ENCODE measurements at regions not wholly inside any gene's neighbourhood (a gene's known extent, or its start where the extent isn't known, plus 50 kb on each side); places are given as distances from the start of the nearest gene placed in this dataset.

DNA sequence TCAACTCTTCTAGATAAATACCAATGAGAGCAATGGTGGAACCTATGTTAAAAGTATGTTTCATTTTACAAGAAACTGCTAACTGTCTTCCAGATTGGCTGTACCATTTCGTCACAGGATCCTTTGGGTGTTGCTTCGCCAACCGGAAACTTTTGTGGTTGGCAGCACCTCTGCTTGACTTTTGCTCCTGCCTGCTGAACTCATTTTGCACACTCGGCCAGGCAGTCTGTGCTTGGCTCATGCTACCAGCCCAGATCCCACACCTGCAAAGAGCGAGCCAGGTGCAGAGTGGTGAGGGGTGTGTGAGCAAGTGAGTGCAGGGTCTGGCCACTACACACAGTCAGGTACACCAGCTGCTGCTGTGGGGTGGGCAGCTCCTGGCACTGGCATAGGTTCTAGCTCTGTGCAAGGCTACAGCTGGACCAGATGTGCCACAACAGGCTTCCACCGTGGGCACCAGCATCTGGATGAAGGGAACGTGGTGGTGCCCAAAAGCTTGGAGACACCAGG, 422.3 kb downstream of the PRR16 start:
- TF ChIP-seq, protein P1, sequence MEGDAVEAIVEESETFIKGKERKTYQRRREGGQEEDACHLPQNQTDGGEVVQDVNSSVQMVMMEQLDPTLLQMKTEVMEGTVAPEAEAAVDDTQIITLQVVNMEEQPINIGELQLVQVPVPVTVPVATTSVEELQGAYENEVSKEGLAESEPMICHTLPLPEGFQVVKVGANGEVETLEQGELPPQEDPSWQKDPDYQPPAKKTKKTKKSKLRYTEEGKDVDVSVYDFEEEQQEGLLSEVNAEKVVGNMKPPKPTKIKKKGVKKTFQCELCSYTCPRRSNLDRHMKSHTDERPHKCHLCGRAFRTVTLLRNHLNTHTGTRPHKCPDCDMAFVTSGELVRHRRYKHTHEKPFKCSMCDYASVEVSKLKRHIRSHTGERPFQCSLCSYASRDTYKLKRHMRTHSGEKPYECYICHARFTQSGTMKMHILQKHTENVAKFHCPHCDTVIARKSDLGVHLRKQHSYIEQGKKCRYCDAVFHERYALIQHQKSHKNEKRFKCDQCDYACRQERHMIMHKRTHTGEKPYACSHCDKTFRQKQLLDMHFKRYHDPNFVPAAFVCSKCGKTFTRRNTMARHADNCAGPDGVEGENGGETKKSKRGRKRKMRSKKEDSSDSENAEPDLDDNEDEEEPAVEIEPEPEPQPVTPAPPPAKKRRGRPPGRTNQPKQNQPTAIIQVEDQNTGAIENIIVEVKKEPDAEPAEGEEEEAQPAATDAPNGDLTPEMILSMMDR (IDR thresholded peaks at IDR 0.05; ENCODE audit: insufficient read depth, low read length, poor library complexity, severe bottlenecking) = no peak
- no peak for TF ChIP-seq EZH2phosphoT487 (conservative IDR thresholded peaks at IDR 0.05; ENCODE audit: low read length)

Measured in SU-DHL-6 (cell line).